Keratinocyte (primary cell): ENCODE measurements at regions not wholly inside any gene's neighbourhood (a gene's known extent, or its start where the extent isn't known, plus 50 kb on each side); places are given as distances from the start of the nearest gene placed in this dataset.

Source experiments
- DNase-seq: peaks from one replicate; pipeline ENCODE4 v3.0.0-alpha.2; 2011; ENCODE audit warnings: low read depth, missing footprints, low spot score
- FAIRE-seq: peaks from 2 replicates; lab custom pipeline; 2011; peaks lifted over from hg19 to GRCh38; lab: Jason Lieb, UNC
- H2AFZ ChIP-seq: 2 replicates; pipeline ENCODE4 v1.6.0; 2012; ENCODE audit warnings: low read length, control low read depth, inconsistent platforms; ENCODE audit not compliant: control insufficient read depth
- H3K27ac ChIP-seq: 2 replicates; pipeline ENCODE4 v1.5.1; 2011; ENCODE audit warnings: low read length; ENCODE audit not compliant: control insufficient read depth, insufficient read depth
- H3K27me3 ChIP-seq: 3 replicates; pipeline ENCODE4 v1.6.0; 2011; ENCODE audit warnings: low read length; ENCODE audit not compliant: control insufficient read depth, insufficient read depth; ENCODE audit errors: extremely low read depth
- H3K36me3 ChIP-seq, 2 experiments: 2 replicates in 1 of 2; 3 replicates in 1 of 2; pipeline ENCODE4 v1.5.1; 2011; ENCODE audit warnings: low read length in 2 of 2, mild to moderate bottlenecking in 1 of 2; ENCODE audit not compliant: control insufficient read depth in 2 of 2, insufficient read depth in 2 of 2; ENCODE audit errors: extremely low read depth in 1 of 2
- H3K4me1 ChIP-seq: 3 replicates; pipeline ENCODE4 v1.5.1; 2011; ENCODE audit warnings: low read length; ENCODE audit not compliant: control insufficient read depth, insufficient read depth; ENCODE audit errors: extremely low read depth
- H3K4me2 ChIP-seq: 3 replicates; pipeline ENCODE4 v1.6.0; 2011; ENCODE audit warnings: low read depth, low read length; ENCODE audit not compliant: control insufficient read depth, insufficient read depth; ENCODE audit errors: extremely low read depth
- H3K4me3 ChIP-seq, 3 experiments: fragments of 200-600 bp in 1 of 3; sonication (generic) in 1 of 3; 2 replicates in 2 of 3; 3 replicates in 1 of 3; pipeline ENCODE4 v1.5.1; 2011 to 2016; ENCODE audit warnings: low read length in 3 of 3, mild to moderate bottlenecking in 3 of 3, control low read depth in 2 of 3, inconsistent platforms in 1 of 3, low read depth in 1 of 3, mixed read lengths in 1 of 3, mixed run types in 1 of 3, moderate library complexity in 1 of 3; ENCODE audit not compliant: control insufficient read depth in 2 of 3, insufficient read depth in 2 of 3; ENCODE audit errors: extremely low read depth in 1 of 3
- H3K79me2 ChIP-seq: 2 replicates; pipeline ENCODE4 v1.6.0; 2012; ENCODE audit warnings: low read length; ENCODE audit not compliant: control insufficient read depth, insufficient read depth
- H3K9ac ChIP-seq: 3 replicates; pipeline ENCODE4 v1.6.0; 2011; ENCODE audit warnings: low read length; ENCODE audit not compliant: control insufficient read depth, insufficient read depth; ENCODE audit errors: extremely low read depth
- H3K9me1 ChIP-seq: 3 replicates; pipeline ENCODE4 v1.6.0; 2011; ENCODE audit warnings: low read length; ENCODE audit not compliant: control insufficient read depth, insufficient read depth; ENCODE audit errors: extremely low read depth
- H3K9me3 ChIP-seq: 2 replicates; pipeline ENCODE4 v1.5.1; 2012; ENCODE audit warnings: low read depth, low read length; ENCODE audit not compliant: control insufficient read depth
- H4K20me1 ChIP-seq: 3 replicates; pipeline ENCODE4 v1.6.0; 2011; ENCODE audit warnings: low read length; ENCODE audit not compliant: control insufficient read depth, insufficient read depth; ENCODE audit errors: extremely low read depth
- CTCF ChIP-seq, 3 experiments: IDR thresholded peaks in 1 of 3; conservative IDR thresholded peaks in 1 of 3; optimal IDR thresholded peaks in 1 of 3; 2 replicates in 2 of 3; 3 replicates in 1 of 3; pipeline versions ENCODE3 to v1.5.1; 2011; ENCODE audit warnings: low read length in 3 of 3, mild to moderate bottlenecking in 3 of 3, moderate library complexity in 2 of 3, control low read depth in 1 of 3, inconsistent platforms in 1 of 3; ENCODE audit not compliant: insufficient read depth in 2 of 3; ENCODE audit errors: extremely low read depth in 1 of 3
- EZH2 ChIP-seq: IDR thresholded peaks from one replicate; pipeline ENCODE4 v1.6.1; 2012; ENCODE audit warnings: inconsistent platforms, mild to moderate bottlenecking, low read length, moderate library complexity
- dilution Hi-C: fragments of 300-500 bp; cut with MboI; formaldehyde crosslinking; loops from one replicate; pipeline ENCODE4 v1.7.0; 2020; ENCODE audit warnings: low sequenced_read_pairs; ENCODE audit not compliant: extremely low pct_ligation_motif_present

- no peaks in the 10 kb centered on the region for H3K79me2 ChIP-seq
- DNase-seq (no peak), FAIRE-seq (no peak)
- H3K9me3 ChIP-seq, result no peaks in the 10 kb centered on the region
- no peak overlapping the region for H2AFZ ChIP-seq
- H3K4me3 ChIP-seq, result no peak overlapping the region
- no peak overlapping the region for H3K4me2 ChIP-seq
- H3K36me3 ChIP-seq, result no peaks in the 10 kb centered on the region
- no peak overlapping the region for H3K9ac ChIP-seq
- no peak overlapping the region for H3K27ac ChIP-seq
- dilution Hi-C loops, result no loop called here
- no peaks in the 10 kb centered on the region for H3K4me1 ChIP-seq
- TF ChIP-seq EZH2 (no peak), CTCF (optimal IDR thresholded peaks at IDR 0.05 in 1 of 3, IDR thresholded peaks at IDR 0.05 in 1 of 3, conservative IDR thresholded peaks at IDR 0.05 in 1 of 3; ENCODE audit: extremely low read depth in 1 of 3, insufficient read depth in 2 of 3, low read length in 3 of 3) (no peak)
- peaks cover 2% of the 10 kb centered on the region for H3K27me3 ChIP-seq
- H3K9me1 ChIP-seq, result no peaks in the 10 kb centered on the region
- H4K20me1 ChIP-seq, result no peaks in the 10 kb centered on the region
These were observed 130.1 kb upstream of the OSMR start for GRCh38 chr5:38715696-38716095.

- Histone ChIP-seq H2AFZ (no peak overlapping the region), H3K36me3 (no peaks in the 10 kb centered on the region), H3K4me1 (no peaks in the 10 kb centered on the region), H3K9me1 (no peaks in the 10 kb centered on the region), H3K27me3 (peaks cover 2% of the 10 kb centered on the region), H3K4me3 (no peak overlapping the region), H4K20me1 (no peaks in the 10 kb centered on the region), H3K9ac (no peak overlapping the region), H3K27ac (no peak overlapping the region), H3K9me3 (no peaks in the 10 kb centered on the region), H3K79me2 (no peaks in the 10 kb centered on the region), H3K4me2 (no peak overlapping the region)
- TF ChIP-seq CTCF (optimal IDR thresholded peaks at IDR 0.05 in 1 of 3, IDR thresholded peaks at IDR 0.05 in 1 of 3, conservative IDR thresholded peaks at IDR 0.05 in 1 of 3; ENCODE audit: extremely low read depth in 1 of 3, insufficient read depth in 2 of 3, low read length in 3 of 3), result no peak
- no peak for TF ChIP-seq EZH2
- no peak for FAIRE-seq
- dilution Hi-C loops, result no loop called here
- DNase-seq, result no peak
These were observed 129.3 kb upstream of the OSMR start for GRCh38 chr5:38716516-38716915.
